Neural progenitor cell (in vitro differentiated cells): ENCODE measurements at regions not wholly inside any gene's neighbourhood (a gene's known extent, or its start where the extent isn't known, plus 50 kb on each side); places are given as distances from the start of the nearest gene placed in this dataset.

Experiments used
- EZH2 ChIP-seq: fragments of 200-600 bp; sonication (generic); IDR thresholded peaks from 2 replicates; pipeline ENCODE4 v1.6.1; 2017; ENCODE audit warnings: antibody characterized with exemption, mild to moderate bottlenecking, moderate library complexity
- TF ChIP-seq, protein P1 (sequence below): fragments of 200-600 bp; sonication (generic); IDR thresholded peaks from 2 replicates; pipeline ENCODE4 v1.5.1; 2017; ENCODE audit warnings: antibody characterized with exemption, mild to moderate bottlenecking

DNA sequence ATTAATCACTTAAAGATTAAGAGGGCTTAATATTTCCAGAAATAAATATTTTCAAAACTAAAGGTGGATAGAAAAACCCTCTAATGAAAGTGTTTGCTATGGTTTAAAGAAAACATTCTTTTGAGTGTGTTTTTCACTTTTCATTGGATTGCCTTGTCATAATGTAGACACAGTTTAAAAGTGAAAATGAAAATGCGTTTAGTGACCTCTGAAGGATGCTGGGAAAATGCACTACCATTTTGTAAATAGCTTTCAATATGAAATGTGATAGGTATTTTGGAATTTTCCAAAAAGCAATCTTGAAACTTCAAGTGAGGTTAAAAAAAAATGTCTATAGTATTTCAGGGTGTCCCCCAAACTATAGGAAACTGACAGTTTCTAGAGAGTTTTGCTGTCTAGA lies 642.2 kb downstream of the C4orf33 start:
- no peak for TF ChIP-seq EZH2
- TF ChIP-seq, protein P1, sequence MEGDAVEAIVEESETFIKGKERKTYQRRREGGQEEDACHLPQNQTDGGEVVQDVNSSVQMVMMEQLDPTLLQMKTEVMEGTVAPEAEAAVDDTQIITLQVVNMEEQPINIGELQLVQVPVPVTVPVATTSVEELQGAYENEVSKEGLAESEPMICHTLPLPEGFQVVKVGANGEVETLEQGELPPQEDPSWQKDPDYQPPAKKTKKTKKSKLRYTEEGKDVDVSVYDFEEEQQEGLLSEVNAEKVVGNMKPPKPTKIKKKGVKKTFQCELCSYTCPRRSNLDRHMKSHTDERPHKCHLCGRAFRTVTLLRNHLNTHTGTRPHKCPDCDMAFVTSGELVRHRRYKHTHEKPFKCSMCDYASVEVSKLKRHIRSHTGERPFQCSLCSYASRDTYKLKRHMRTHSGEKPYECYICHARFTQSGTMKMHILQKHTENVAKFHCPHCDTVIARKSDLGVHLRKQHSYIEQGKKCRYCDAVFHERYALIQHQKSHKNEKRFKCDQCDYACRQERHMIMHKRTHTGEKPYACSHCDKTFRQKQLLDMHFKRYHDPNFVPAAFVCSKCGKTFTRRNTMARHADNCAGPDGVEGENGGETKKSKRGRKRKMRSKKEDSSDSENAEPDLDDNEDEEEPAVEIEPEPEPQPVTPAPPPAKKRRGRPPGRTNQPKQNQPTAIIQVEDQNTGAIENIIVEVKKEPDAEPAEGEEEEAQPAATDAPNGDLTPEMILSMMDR: no peak
